Right renal cortex interstitium (tissue), 3 donors: ENCODE measurements at regions not wholly inside any gene's neighbourhood (a gene's known extent, or its start where the extent isn't known, plus 50 kb on each side); places are given as distances from the start of the nearest gene placed in this dataset.
"Not testable (repeated sequence)": the region's sequence is repeated elsewhere in the genome, so short reads cannot be mapped to it uniquely, and the experiment has no call there.

Experiments used
- DNase-seq, 3 donors: peaks; one replicate each; pipeline ENCODE4 v3.0.0-alpha.2; 2013; ENCODE audit warnings: low read depth in 3 of 3, low spot score in 2 of 3

- DNase-seq = no peak
Measured at GRCh38 chr4:177494791-177495190, 52.6 kb upstream of the AGA start.

GRCh38 chr4:177495626-177496025 is 53.4 kb upstream of the AGA start:
- not testable (repeated sequence) for DNase-seq

- DNase-seq = no peak
Measured at GRCh38 chr4:177499537-177499936, 57.3 kb upstream of the AGA start.

- DNase-seq = no peak
Measured at GRCh38 chr4:177505171-177505615, 63.0 kb upstream of the AGA start.

- no peak for DNase-seq
Measured at GRCh38 chr4:177508662-177509061, 66.4 kb upstream of the AGA start.

GRCh38 chr4:177509226-177509745 is 67.0 kb upstream of the AGA start:
- DNase-seq = no peak

- no peak for DNase-seq
Measured at GRCh38 chr4:177511611-177512010, 69.4 kb upstream of the AGA start.

GRCh38 chr4:177512646-177513045 is 70.4 kb upstream of the AGA start:
- no peak for DNase-seq

GRCh38 chr4:177517862-177518261 is 75.6 kb upstream of the AGA start:
- no peak for DNase-seq

GRCh38 chr4:177519481-177520260 is 77.4 kb upstream of the AGA start:
- no peak for DNase-seq

GRCh38 chr4:177528620-177529019 is 86.4 kb upstream of the AGA start:
- no peak for DNase-seq

- DNase-seq = no peak
Measured at GRCh38 chr4:177530561-177530960, 88.3 kb upstream of the AGA start.

- no peak for DNase-seq
Measured at GRCh38 chr4:177532358-177532757, 90.1 kb upstream of the AGA start.

- not testable (repeated sequence) for DNase-seq
Measured at GRCh38 chr4:177534841-177535240, 92.6 kb upstream of the AGA start.

- DNase-seq = no peak
Measured at GRCh38 chr4:177546745-177547144, 104.5 kb upstream of the AGA start.

- DNase-seq = no peak
Measured at GRCh38 chr4:177547985-177548384, 105.7 kb upstream of the AGA start.

- DNase-seq = peak in 2 of 3 donors; percentile 7 to 10
Measured at GRCh38 chr4:177555007-177555574, 112.9 kb upstream of the AGA start.

GRCh38 chr4:177557416-177557815 is 115.2 kb upstream of the AGA start:
- DNase-seq = no peak

- DNase-seq = no peak
Measured at GRCh38 chr4:177558995-177559394, 116.8 kb upstream of the AGA start.

GRCh38 chr4:177562163-177562562 is 119.9 kb upstream of the AGA start:
- DNase-seq = no peak

- no peak for DNase-seq
Measured at GRCh38 chr4:177562859-177563258, 120.6 kb upstream of the AGA start.

- DNase-seq = no peak
Measured at GRCh38 chr4:177566691-177567090, 124.5 kb upstream of the AGA start.
